ENCODE measurements at regions not wholly inside any gene's neighbourhood (a gene's known extent, or its start where the extent isn't known, plus 50 kb on each side); places are given as distances from the start of the nearest gene placed in this dataset.

DNA sequence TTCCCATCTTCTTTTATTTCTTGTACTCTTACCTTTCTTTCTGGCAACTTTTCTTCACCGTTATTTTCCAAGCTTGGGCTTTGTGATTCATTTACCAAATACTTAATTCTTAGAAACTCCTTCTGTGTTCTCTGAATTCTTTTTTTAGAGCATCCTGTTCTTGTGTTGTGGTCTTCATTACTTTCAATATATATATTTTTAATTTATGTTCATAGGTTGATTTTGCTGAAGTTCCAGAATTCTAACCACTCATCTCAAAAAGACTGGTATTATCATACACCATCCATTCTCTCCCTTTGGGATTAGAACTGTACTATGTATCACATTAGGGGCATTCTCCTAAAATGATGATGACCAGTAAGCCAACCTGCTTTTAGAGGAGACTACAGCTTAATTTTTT, 362.3 kb upstream of the CBLB start:
- H3K4me3 ChIP-seq (ENCODE audit: low read depth, low read length): no peak overlapping the region
- DNase-seq (ENCODE audit: low read depth): no peak
- TF ChIP-seq, protein P1, sequence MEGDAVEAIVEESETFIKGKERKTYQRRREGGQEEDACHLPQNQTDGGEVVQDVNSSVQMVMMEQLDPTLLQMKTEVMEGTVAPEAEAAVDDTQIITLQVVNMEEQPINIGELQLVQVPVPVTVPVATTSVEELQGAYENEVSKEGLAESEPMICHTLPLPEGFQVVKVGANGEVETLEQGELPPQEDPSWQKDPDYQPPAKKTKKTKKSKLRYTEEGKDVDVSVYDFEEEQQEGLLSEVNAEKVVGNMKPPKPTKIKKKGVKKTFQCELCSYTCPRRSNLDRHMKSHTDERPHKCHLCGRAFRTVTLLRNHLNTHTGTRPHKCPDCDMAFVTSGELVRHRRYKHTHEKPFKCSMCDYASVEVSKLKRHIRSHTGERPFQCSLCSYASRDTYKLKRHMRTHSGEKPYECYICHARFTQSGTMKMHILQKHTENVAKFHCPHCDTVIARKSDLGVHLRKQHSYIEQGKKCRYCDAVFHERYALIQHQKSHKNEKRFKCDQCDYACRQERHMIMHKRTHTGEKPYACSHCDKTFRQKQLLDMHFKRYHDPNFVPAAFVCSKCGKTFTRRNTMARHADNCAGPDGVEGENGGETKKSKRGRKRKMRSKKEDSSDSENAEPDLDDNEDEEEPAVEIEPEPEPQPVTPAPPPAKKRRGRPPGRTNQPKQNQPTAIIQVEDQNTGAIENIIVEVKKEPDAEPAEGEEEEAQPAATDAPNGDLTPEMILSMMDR (IDR thresholded peaks at IDR 0.05; ENCODE audit: insufficient read depth, low read depth, low read length): no peak

DNA sequence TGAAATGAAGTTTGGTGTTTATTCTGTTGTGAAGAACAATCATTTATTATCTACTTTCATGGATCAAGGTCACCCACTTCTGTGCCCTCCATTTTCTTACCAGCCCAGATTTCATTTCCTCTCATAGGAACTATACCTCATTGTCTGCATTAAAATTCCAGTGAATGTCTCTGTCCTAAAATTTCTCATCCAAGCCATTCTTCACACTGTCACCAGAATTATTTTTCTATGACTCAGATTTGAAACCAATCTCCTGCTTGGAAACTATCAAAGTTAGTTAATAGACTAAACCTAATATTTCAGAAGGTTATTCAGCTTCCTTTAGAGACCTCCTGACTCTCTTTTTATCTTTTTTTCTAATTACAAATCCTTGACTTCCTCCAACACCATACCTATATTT, 364.1 kb upstream of the CBLB start:
- TF ChIP-seq, protein P1 (IDR thresholded peaks at IDR 0.05; ENCODE audit: insufficient read depth, low read depth, low read length): no peak
- DNase-seq (ENCODE audit: low read depth): no peak
- no peak overlapping the region for H3K4me3 ChIP-seq (ENCODE audit: low read depth, low read length)

DNA sequence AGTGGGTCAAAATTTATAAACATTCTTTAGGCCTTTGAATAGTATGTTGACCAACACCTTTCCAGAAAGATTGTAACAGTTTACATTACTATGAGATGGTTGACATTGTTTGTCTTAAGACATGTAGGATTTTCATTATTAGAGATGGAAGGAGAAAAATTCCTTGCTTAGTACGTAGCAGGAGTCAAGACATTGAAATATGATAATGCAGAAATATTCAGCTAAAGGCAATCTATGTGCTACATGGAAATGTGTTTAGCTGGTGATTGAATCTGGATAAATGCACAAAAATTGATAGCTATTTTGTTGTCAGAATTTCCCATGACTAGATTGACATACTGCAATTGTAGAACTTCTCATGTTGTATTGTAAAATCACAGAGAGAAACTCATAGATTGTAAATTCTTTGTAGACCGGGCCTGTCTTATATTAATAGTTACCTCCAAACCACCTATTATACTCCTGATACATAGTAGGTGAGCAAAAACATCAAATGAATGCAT, 370.4 kb upstream of the CBLB start:
- TF ChIP-seq, protein P1 (IDR thresholded peaks at IDR 0.05; ENCODE audit: insufficient read depth, low read depth, low read length): no peak
- no peak for DNase-seq (ENCODE audit: low read depth)
- no peak overlapping the region for H3K4me3 ChIP-seq (ENCODE audit: low read depth, low read length)

DNA sequence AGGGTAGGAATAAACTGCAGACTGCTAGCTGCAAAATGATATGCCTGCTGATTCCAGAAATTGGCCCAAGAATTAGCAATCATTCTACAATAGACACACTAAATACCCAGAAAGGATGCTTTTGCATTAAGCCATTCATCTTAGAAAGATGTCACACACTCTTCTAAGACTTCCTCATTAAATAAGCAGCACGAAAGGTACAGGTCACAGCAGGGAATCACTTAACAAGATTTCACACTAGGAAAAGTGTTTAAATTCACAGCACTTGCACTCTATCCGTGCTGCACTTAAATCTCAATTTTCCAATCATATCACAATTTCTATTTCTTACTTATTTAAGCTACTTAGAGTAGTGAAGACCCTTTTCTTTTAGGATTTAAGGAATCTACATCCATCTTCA, 372.8 kb upstream of the CBLB start:
- TF ChIP-seq, protein P1 (IDR thresholded peaks at IDR 0.05; ENCODE audit: insufficient read depth, low read depth, low read length): no peak
- H3K4me3 ChIP-seq (ENCODE audit: low read depth, low read length): no peak overlapping the region
- DNase-seq (ENCODE audit: low read depth): no peak

DNA sequence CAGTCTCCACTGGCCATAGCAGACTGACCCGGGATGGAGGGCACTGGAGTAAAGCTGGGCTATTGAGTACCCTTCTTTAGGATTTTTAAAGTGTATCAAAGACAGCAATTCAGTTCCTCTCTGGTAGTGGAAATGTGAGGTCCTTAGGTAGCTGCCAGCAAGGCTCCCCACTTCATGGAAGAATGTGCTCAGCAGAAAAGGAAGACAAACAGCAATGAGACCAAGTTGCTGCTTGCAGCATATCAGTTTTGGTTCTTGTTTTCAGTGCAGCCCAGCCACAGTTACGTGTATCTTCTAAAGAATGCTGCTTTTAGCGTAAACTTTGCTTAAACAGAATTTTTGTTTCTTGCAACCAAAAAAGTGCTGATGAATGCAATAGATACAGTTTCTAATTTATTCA, 374.0 kb upstream of the CBLB start:
- TF ChIP-seq, protein P1 (IDR thresholded peaks at IDR 0.05; ENCODE audit: insufficient read depth, low read depth, low read length): no peak
- H3K4me3 ChIP-seq (ENCODE audit: low read depth, low read length): no peak overlapping the region
- DNase-seq (ENCODE audit: low read depth): no peak

DNA sequence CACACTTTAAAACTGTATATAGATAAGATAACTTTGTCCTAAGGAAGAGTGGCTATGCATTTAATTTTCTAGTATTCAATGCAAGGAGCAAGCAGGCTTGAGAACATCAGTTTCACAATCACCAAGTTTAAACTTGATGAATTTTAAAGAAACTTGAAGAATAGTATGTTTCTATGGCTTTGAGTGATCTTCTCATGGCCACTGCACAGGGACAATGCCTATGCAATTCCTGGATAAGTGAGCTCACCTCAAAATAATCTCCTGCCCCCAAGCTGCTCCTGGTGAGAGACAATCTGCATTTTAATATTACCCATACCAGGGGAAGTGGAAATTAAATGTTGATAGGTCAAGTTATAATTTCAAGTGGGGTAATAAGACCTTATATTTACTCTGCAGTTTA, 376.6 kb upstream of the CBLB start:
- DNase-seq (ENCODE audit: low read depth): no peak
- TF ChIP-seq, protein P1 (IDR thresholded peaks at IDR 0.05; ENCODE audit: insufficient read depth, low read depth, low read length): no peak
- H3K4me3 ChIP-seq (ENCODE audit: low read depth, low read length): no peak overlapping the region
